GM20431 (cell line): ENCODE measurements at regions not wholly inside any gene's neighbourhood (a gene's known extent, or its start where the extent isn't known, plus 50 kb on each side); places are given as distances from the start of the nearest gene placed in this dataset.
"Not testable (repeated sequence)": the region's sequence is repeated elsewhere in the genome, so short reads cannot be mapped to it uniquely, and the experiment has no call there.

ENCODE experiments used
- in situ Hi-C: fragments of 300-500 bp; cut with MseI, MboI; formaldehyde crosslinking; loops from one replicate; pipeline ENCODE4 v1.15.0; 2020; ENCODE audit warnings: low sequenced_read_pairs; ENCODE audit not compliant: unreplicated experiment

GRCh38 chr1:65526049-65526556 is 105.6 kb downstream of the LEPR start:
- in situ Hi-C loops = no loop called here

GRCh38 chr1:65527190-65527589 is 106.7 kb downstream of the LEPR start:
- in situ Hi-C loops = no loop called here

- in situ Hi-C loops = no loop called here
Measured at GRCh38 chr1:65527707-65528503, 107.4 kb downstream of the LEPR start.

- in situ Hi-C loops = no loop called here
Measured at GRCh38 chr1:65531972-65532570, 111.6 kb downstream of the LEPR start.

GRCh38 chr1:65535981-65536380 is 115.5 kb downstream of the LEPR start:
- in situ Hi-C loops = no loop called here

GRCh38 chr1:65538086-65538485 is 117.6 kb downstream of the LEPR start:
- in situ Hi-C loops = no loop called here

- in situ Hi-C loops = no loop called here
Measured at GRCh38 chr1:65538664-65539063, 118.2 kb downstream of the LEPR start.

- in situ Hi-C loops = no loop called here
Measured at GRCh38 chr1:65539266-65540131, 119.0 kb downstream of the LEPR start.

- in situ Hi-C loops = no loop called here
Measured at GRCh38 chr1:65541161-65541560, 120.7 kb downstream of the LEPR start.

GRCh38 chr1:65541865-65542264 is 121.4 kb downstream of the LEPR start:
- in situ Hi-C loops = no loop called here

- in situ Hi-C loops = not testable (repeated sequence)
Measured at GRCh38 chr1:65542592-65542991, 122.1 kb downstream of the LEPR start.

- in situ Hi-C loops = not testable (repeated sequence)
Measured at GRCh38 chr1:65550306-65551010, 130.0 kb downstream of the LEPR start.

GRCh38 chr1:65552484-65552883 is 132.0 kb downstream of the LEPR start:
- in situ Hi-C loops = not testable (repeated sequence)

GRCh38 chr1:65554086-65554764 is 133.8 kb downstream of the LEPR start:
- in situ Hi-C loops = not testable (repeated sequence)

GRCh38 chr1:65554829-65555228 is 134.4 kb downstream of the LEPR start:
- in situ Hi-C loops = no loop called here

- in situ Hi-C loops = no loop called here
Measured at GRCh38 chr1:65558215-65558614, 137.7 kb downstream of the LEPR start.

GRCh38 chr1:65564493-65564892 is 144.0 kb downstream of the LEPR start:
- in situ Hi-C loops = no loop called here

- in situ Hi-C loops = no loop called here
Measured at GRCh38 chr1:65568285-65568684, 147.8 kb downstream of the LEPR start.

- in situ Hi-C loops = no loop called here
Measured at GRCh38 chr1:65572701-65573421, 152.4 kb downstream of the LEPR start.
